Neutrophil (primary cell): ENCODE measurements at regions not wholly inside any gene's neighbourhood (a gene's known extent, or its start where the extent isn't known, plus 50 kb on each side); places are given as distances from the start of the nearest gene placed in this dataset.

Source experiments
- H3K27ac ChIP-seq: fragments of 200-600 bp; sonication (generic); 2 replicates; pipeline ENCODE4 v1.5.1; 2016; ENCODE audit warnings: mild to moderate bottlenecking, moderate library complexity
- H3K27me3 ChIP-seq: fragments of 200-600 bp; sonication (generic); 2 replicates; pipeline ENCODE4 v1.6.0; 2016; ENCODE audit warnings: mild to moderate bottlenecking
- H3K36me3 ChIP-seq: fragments of 200-600 bp; sonication (generic); 2 replicates; pipeline ENCODE4 v1.5.1; 2017
- H3K4me1 ChIP-seq, 2 experiments: fragments of 200-600 bp in 1 of 2; sonication (generic) in 1 of 2; 1 replicate in 1 of 2; 2 replicates in 1 of 2; pipeline versions ENCODE4 v1.5.1 to v1.6.1; 2013 to 2016; ENCODE audit warnings: low read depth in 1 of 2, low read length in 1 of 2, mild to moderate bottlenecking in 1 of 2, moderate library complexity in 1 of 2; ENCODE audit not compliant: control insufficient read depth in 1 of 2, insufficient read depth in 1 of 2
- H3K4me3 ChIP-seq, 2 experiments: fragments of 200-600 bp in 1 of 2; sonication (generic) in 1 of 2; 1 replicate in 1 of 2; 2 replicates in 1 of 2; pipeline ENCODE4 v1.5.1; 2013 to 2016; ENCODE audit warnings: low read depth in 1 of 2, low read length in 1 of 2, mild to moderate bottlenecking in 1 of 2, moderate library complexity in 1 of 2
- H3K9me3 ChIP-seq: fragments of 200-600 bp; sonication (generic); 2 replicates; pipeline ENCODE4 v1.5.1; 2016
- TF ChIP-seq, protein P1 (sequence below): fragments of 200-600 bp; sonication (generic); IDR thresholded peaks from 2 replicates; pipeline ENCODE4 v1.5.1; 2016; ENCODE audit warnings: antibody characterized with exemption

DNA sequence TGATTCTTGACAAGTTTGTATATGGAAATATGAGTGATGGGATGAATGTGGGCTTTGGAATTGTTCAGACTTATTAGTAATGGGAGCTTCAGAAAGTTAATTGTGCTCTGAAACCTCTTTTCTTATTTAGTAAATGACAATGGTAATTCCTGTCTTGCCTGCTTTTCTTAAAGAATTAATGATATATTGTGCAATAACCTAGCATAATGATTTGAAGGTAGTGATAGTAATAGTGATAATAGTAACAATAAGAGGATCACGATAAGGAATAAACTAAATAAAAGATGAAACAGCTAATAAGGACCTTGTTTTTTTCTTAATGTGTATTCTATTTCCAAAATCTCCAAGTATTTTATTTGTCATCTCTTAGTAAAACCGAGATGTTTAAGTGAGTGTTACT is 245.0 kb upstream of the CPHXL start:
- no peaks in the 10 kb centered on the region for H3K36me3 ChIP-seq
- H3K27ac ChIP-seq = no peak overlapping the region
- no peaks in the 10 kb centered on the region for H3K9me3 ChIP-seq
- H3K27me3 ChIP-seq = no peaks in the 10 kb centered on the region
- TF ChIP-seq, protein P1, sequence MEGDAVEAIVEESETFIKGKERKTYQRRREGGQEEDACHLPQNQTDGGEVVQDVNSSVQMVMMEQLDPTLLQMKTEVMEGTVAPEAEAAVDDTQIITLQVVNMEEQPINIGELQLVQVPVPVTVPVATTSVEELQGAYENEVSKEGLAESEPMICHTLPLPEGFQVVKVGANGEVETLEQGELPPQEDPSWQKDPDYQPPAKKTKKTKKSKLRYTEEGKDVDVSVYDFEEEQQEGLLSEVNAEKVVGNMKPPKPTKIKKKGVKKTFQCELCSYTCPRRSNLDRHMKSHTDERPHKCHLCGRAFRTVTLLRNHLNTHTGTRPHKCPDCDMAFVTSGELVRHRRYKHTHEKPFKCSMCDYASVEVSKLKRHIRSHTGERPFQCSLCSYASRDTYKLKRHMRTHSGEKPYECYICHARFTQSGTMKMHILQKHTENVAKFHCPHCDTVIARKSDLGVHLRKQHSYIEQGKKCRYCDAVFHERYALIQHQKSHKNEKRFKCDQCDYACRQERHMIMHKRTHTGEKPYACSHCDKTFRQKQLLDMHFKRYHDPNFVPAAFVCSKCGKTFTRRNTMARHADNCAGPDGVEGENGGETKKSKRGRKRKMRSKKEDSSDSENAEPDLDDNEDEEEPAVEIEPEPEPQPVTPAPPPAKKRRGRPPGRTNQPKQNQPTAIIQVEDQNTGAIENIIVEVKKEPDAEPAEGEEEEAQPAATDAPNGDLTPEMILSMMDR = no peak
- no peak overlapping the region for H3K4me3 ChIP-seq
- H3K4me1 ChIP-seq = no peaks in the 10 kb centered on the region

DNA sequence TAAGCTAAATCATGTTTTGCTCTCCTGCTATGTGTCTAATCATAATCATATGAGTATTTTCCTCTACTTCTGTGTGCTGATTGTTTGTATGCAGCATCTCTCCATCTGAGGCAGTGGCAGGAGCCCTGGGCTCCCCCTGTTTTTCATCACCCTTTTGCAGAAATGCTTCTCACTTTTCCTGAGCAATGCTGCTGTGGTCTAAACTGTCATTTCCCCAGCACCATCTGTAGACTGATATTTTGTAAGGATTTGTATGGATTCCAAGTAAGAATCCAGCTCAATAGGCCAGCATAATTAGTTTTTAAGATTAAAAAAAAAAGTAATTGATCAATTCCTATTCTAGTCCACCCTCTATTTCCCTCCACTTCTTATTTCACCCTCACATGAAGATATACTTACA is 257.0 kb upstream of the CPHXL start:
- H3K27me3 ChIP-seq = no peaks in the 10 kb centered on the region
- TF ChIP-seq, protein P1 = no peak
- H3K4me1 ChIP-seq = no peaks in the 10 kb centered on the region
- H3K9me3 ChIP-seq = no peaks in the 10 kb centered on the region
- no peaks in the 10 kb centered on the region for H3K36me3 ChIP-seq
- no peak overlapping the region for H3K4me3 ChIP-seq
- H3K27ac ChIP-seq = no peak overlapping the region

- Histone ChIP-seq H3K4me1 (no peaks in the 10 kb centered on the region), H3K4me3 (no peak overlapping the region), H3K36me3 (no peaks in the 10 kb centered on the region), H3K27ac (no peak overlapping the region), H3K9me3 (no peaks in the 10 kb centered on the region), H3K27me3 (no peaks in the 10 kb centered on the region)
- TF ChIP-seq, protein P1 = no peak
These were observed 257.6 kb upstream of the CPHXL start for GRCh38 chr16:75983741-75984381.

GRCh38 chr16:75987323-75987722 is 261.0 kb upstream of the CPHXL start:
- no peaks in the 10 kb centered on the region for H3K36me3 ChIP-seq
- H3K27me3 ChIP-seq = no peaks in the 10 kb centered on the region
- no peak overlapping the region for H3K4me3 ChIP-seq
- H3K9me3 ChIP-seq = no peaks in the 10 kb centered on the region
- TF ChIP-seq, protein P1 = no peak
- no peaks in the 10 kb centered on the region for H3K4me1 ChIP-seq
- no peak overlapping the region for H3K27ac ChIP-seq

GRCh38 chr16:75996491-75996890 is 270.2 kb upstream of the CPHXL start:
- H3K36me3 ChIP-seq = no peaks in the 10 kb centered on the region

More at GRCh38 chr16:75996491-75996890, 270.2 kb upstream of the CPHXL start:
- no peaks in the 10 kb centered on the region for H3K4me1 ChIP-seq
- no peaks in the 10 kb centered on the region for H3K9me3 ChIP-seq
- no peak overlapping the region for H3K4me3 ChIP-seq
- TF ChIP-seq, protein P1 = no peak
- H3K27ac ChIP-seq = no peak overlapping the region
- H3K27me3 ChIP-seq = no peaks in the 10 kb centered on the region
